ENCODE measurements at regions not wholly inside any gene's neighbourhood (a gene's known extent, or its start where the extent isn't known, plus 50 kb on each side); places are given as distances from the start of the nearest gene placed in this dataset.

DNA sequence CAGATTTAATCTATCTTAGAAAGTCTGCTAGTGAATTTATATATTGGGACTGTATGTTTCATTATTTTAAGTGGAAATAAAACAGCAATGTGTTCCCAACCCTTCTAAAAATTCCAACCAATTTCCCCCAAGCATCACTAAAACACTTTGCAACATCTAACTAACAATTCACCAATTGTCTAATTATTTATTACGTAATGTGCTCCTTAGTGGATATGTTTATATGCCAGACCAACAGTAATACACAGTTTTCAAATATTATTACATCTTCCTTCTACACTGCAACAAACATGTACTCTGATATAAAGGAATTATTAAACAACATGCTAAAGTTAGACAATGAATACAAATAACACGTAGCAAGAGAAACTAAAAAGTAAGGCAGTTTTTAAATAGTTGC, 262.6 kb upstream of the THBS1 start:
- no peak for DNase-seq (ENCODE audit: low read depth in 3 of 3, low spot score in 2 of 3)

GRCh38 chr15:39320355-39320754, 260.5 kb upstream of the THBS1 start:
- DNase-seq (ENCODE audit: low read depth in 3 of 3, low spot score in 2 of 3) = no peak

- no peak for DNase-seq (ENCODE audit: low read depth in 3 of 3, low spot score in 2 of 3)
These were observed 260.0 kb upstream of the THBS1 start for GRCh38 chr15:39320886-39321285.

GRCh38 chr15:39321977-39322376, 258.9 kb upstream of the THBS1 start:
- DNase-seq (ENCODE audit: low read depth in 3 of 3, low spot score in 2 of 3) = no peak

DNA sequence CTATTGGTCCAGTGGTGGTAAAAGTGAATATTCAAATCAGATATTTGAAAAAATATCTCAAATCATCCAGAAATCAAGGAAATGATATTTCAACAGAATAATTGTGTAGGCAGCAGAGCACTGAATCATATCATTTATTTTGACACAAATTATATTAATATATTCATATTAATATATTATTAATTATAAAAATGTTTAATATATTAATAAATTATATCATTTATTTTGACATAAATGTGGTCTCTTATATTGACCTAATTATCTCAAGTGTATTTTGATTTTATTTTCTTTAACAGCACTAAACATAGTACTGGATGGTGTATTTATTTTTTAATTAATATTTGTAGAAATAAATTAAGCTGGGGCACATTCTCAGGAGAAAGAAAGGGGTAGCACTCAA, 257.7 kb upstream of the THBS1 start:
- DNase-seq (ENCODE audit: low read depth in 3 of 3, low spot score in 2 of 3) = no peak

GRCh38 chr15:39323706-39324105, 257.2 kb upstream of the THBS1 start:
- DNase-seq (ENCODE audit: low read depth in 3 of 3, low spot score in 2 of 3) = no peak

DNA sequence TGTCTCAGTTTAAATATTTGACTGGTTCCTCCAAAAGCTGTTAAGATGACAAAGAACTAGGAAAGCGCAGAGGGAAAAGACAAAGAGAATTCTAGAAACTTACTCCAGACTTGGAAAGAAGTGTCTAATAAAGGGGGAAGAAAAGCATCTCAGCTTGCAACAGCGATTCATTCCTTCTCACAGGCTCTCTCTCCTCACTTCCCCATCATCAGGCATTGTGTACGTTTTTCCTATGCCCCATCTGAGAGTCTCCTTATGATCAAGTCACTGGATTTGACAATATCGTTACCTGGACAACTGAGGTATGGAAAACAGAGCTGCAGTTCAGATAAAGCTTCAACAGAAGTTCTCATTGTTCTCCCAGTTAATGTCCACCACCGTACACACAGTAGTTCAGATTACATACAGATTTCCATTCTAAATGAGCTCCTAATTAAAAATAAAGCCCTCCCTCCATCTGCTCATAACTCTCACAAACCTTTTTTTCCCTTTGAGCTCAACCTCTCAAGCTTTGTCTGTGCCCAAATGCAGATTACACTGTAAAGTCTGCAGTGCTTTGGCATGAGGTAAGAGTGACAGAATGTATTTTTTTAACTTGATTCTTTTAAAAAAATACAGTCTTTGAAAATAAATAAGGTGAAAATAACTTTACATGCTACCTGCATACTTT, 254.4 kb upstream of the THBS1 start:
- no peak for DNase-seq (ENCODE audit: low read depth in 3 of 3, low spot score in 2 of 3)

GRCh38 chr15:39327005-39327730, 253.7 kb upstream of the THBS1 start:
- no peak for DNase-seq (ENCODE audit: low read depth in 3 of 3, low spot score in 2 of 3)

DNA sequence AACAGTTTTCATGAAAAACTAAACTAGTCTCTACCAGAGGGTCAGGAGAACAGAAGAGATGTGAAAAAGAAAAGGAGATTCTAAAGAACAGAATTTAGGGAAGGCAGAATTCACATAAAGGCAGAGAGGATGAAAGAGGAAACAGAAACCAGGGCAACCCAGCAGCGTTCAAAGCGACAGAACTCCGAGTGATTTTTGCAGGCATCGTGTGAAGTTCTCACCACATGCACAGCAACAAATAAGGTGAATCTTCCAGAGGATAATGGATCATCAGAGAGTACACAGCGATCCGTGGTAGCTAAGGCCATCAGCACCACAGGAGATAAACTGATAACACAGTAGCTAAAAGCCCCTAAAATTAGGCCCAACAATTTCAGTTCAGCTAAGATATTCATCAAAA, 250.8 kb upstream of the THBS1 start:
- DNase-seq (ENCODE audit: low read depth in 3 of 3, low spot score in 2 of 3) = no peak

- DNase-seq (ENCODE audit: low read depth in 3 of 3, low spot score in 2 of 3) = no peak
These were observed 249.3 kb upstream of the THBS1 start for GRCh38 chr15:39331584-39331983.

DNA sequence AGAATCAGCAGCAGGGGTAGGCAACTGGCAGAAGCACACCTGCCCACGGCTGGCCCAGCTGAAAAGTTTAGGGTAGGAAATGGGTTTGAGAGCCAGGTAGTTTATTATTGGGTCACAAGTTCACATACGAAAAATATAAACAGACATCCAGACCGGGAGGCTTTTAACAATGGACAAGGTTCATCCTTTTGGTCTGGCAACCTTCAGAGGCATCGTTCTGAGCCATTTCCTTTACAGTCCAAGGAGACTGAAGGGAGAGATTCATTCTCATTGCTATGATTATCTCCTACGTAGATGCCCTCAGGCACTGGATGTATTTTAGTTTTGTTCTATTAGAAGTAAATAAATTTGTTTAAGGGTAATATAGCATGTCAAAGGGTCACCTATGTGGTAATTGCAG, 248.0 kb upstream of the THBS1 start:
- DNase-seq (ENCODE audit: low read depth in 3 of 3, low spot score in 2 of 3) = no peak

GRCh38 chr15:39333393-39333792, 247.5 kb upstream of the THBS1 start:
- DNase-seq (ENCODE audit: low read depth in 3 of 3, low spot score in 2 of 3) = no peak

GRCh38 chr15:39333896-39334295, 247.0 kb upstream of the THBS1 start:
- DNase-seq (ENCODE audit: low read depth in 3 of 3, low spot score in 2 of 3) = no peak

- no peak for DNase-seq (ENCODE audit: low read depth in 3 of 3, low spot score in 2 of 3)
These were observed 244.0 kb upstream of the THBS1 start for GRCh38 chr15:39336926-39337325.

- no peak for DNase-seq (ENCODE audit: low read depth in 3 of 3, low spot score in 2 of 3)
These were observed 242.6 kb upstream of the THBS1 start for GRCh38 chr15:39338251-39338650.

GRCh38 chr15:39340903-39341645, 239.8 kb upstream of the THBS1 start:
- DNase-seq (ENCODE audit: low read depth in 3 of 3, low spot score in 2 of 3) = no peak

GRCh38 chr15:39344662-39345141, 236.2 kb upstream of the THBS1 start:
- no peak for DNase-seq (ENCODE audit: low read depth in 3 of 3, low spot score in 2 of 3)

DNA sequence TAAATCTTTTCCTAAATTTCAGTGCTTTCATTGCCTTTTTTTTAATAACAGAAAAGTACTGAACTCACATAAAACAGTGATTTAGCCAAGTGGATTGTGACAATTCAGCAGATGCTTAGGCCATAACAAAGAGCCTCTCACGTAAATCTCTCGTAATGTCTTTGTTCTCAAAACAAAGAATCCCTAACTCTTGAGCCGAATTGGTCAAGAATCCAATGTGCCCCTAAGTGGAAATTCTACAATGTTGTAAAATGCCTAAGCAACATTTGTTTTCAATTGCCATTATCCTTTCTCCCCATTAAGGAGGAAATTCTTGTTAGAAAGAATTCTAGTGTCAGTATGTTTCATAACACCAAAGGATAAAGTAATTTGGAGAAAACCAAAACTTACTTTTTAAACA, 235.7 kb upstream of the THBS1 start:
- no peak for DNase-seq (ENCODE audit: low read depth in 3 of 3, low spot score in 2 of 3)

DNA sequence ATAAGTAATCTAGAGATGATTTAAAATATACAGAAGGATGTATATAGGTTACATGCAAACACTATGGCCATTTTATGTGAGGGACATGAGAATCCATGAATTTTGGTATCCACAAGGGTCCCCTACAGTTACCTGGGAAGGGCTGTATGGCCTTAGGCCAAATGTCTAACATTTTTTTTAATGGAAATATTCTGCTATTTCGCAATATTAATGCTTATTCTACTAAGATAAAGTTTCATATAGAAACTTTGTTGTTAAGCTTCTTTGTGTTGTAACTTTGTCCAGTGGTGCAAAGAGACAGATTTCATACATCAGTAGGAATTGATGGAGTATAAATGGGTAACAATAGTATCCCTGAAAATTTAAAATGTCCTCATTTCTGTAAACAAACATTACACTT, 233.4 kb upstream of the THBS1 start:
- DNase-seq (ENCODE audit: low read depth in 3 of 3, low spot score in 2 of 3) = no peak

DNA sequence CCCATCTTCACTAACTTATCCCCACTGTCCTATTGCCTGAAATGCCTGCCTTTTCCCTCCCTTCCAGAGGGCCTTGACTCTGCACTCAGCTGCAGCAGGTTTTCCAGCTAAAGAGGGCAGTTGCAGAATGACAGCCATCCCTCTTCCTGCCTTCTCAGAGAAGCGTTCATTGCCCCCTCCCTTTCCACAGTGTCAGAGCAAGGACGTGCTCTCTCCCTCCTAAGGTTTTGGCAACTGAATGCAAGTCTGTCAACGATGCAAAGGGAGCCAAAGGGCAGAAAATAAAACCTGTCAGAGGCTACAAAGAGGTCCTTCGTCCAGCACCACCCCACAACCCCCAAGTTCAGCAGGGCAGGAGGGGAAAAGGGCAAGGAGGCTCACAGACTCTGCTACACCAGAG, 230.1 kb upstream of the THBS1 start:
- DNase-seq (ENCODE audit: low read depth in 3 of 3, low spot score in 2 of 3) = no peak

GRCh38 chr15:39354189-39354588, 226.7 kb upstream of the THBS1 start:
- DNase-seq (ENCODE audit: low read depth in 3 of 3, low spot score in 2 of 3) = no peak
